Ammon's horn (tissue), 1 donor: ENCODE measurements at regions not wholly inside any gene's neighbourhood (a gene's known extent, or its start where the extent isn't known, plus 50 kb on each side); places are given as distances from the start of the nearest gene placed in this dataset.
"Not testable (repeated sequence)": the region's sequence is repeated elsewhere in the genome, so short reads cannot be mapped to it uniquely, and the experiment has no call there.

Experiments
- DNase-seq: peaks from one replicate; pipeline ENCODE4 v3.0.0-alpha.2; 2016; ENCODE audit warnings: low spot score

DNA sequence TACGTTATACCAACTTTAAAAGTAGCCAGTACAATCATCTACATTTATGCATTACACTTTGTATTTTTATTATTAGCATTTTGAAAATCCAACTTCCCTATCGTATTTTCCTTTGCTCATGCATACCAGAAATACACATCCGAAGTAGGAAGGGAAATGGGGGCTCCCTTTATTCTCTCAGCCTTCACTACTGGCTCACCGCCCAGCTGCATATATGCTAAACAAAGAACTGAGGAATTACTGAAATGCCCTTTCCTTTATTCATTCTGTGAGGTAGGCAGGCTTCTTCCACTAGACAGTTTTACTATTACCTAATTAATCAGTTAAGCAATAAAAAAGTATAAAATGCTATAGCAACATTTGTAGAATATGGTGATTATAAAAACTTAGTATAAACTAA lies 291.6 kb downstream of the KLF12 start:
- DNase-seq: no peak

- no peak for DNase-seq
These were observed 292.0 kb downstream of the KLF12 start for GRCh38 chr13:73842184-73842583.

DNA sequence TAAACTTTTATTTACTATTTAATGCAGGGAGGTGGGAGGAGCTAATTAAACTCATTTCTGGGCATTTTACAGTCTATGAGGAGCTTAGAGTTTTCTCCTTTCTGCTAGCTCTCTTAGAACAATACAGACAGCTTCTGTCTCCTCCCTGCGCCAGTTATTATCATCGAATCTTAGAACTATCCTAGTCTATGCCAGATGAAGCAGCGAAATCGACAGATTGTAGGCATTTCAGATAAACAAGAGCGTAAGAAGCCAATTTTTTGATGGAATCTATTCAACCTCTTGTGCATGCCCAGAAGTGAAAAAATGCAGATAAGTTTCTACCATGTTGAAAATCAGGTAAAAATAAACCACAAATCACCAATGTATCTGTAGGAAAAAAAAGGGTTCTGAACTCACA lies 297.1 kb downstream of the KLF12 start:
- peak; percentile 38 for DNase-seq

- peak; percentile 38 for DNase-seq
These were observed 299.0 kb downstream of the KLF12 start for GRCh38 chr13:73835138-73835721.

DNA sequence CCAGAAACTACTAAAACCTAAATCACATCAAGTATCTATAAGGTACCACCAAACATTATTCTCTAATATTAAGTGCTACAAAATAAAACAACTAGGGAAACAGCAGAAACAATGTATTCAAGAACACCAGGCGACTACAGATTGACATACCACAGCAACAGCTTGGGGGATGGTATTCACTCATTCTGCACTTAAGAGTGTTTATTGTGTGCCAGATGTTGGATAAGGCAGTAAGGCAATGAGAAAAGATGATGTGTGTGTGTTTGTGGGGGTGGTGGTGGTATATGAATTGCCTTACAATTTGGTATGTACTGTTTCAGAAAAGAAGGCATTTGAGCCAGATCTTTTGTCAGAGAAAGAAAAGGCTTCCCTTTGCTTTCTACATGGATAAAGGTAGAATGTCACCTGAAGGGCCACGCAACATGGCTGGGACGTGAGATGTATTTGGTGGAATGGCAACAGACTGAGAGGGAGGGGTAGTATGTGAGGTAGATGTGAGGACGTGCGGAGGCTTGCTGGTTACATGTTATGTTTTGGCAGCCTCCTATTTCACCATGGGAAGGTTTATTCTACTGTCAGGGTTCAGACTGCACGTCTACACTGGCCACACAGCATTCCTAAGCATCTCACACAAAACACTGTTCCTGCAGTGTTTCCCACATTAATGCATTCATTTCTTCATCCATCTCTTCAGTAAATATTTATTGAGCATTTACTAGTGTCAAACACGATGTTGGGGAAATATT lies 300.7 kb downstream of the KLF12 start:
- DNase-seq: no peak

DNA sequence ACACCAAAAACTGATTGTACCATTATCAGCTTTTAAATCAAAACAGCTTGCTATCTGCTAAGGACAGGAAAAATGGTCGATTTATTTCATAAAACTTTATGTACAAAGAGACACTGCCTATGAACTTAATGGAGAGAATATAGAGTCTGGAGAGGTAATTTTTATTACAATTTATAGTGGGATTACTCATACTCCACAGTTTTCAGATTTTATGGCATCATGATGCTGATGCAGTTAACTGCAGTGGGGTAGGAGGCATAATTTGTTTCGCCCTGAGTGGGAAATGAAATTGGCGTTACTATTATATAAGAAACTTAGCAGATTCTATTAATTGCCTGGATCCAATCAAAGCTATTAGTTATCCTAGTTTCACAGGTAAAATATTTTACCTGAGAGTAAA lies 301.4 kb downstream of the KLF12 start:
- DNase-seq: no peak

DNA sequence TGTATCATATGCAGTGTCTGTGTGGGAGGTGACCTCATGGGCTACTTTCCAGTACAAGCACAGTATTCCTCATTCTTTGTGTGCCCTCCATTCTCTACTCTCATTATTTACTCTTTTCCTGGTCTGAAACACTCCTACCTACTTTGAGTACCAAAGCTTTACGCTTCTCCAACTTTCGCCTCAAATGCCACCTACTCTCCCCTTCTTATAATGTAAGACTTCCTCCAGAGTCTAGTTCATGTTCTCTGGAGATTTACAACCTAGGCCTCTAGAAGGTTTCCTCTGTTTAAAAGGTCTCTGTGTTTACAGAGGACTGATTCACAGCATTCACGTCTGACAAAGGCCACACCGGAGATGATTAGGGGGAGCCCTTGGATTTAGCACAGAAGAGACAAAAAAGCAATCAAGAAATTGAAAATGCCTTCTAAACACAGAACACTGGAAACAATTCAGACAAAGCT lies 302.0 kb downstream of the KLF12 start:
- no peak for DNase-seq

- DNase-seq: no peak
These were observed 304.8 kb downstream of the KLF12 start for GRCh38 chr13:73829416-73829815.

DNA sequence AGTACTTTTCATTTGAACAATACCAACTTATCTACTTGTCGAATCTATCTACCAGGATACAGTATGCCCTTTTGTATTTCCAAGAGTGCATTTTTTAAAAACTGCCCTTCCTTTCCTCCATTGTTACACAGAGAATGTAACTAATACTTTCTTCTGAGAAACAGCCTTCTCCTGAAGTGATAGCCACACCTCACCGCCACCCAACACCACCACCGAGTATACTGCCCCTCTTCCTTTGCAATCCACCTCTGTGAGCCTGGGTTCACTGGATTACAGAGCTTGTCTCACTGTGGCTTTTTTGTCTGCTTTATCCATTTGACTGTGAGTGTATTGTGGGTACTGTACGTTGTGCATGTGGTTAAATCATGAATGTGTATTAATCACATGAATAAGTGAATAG lies 305.4 kb downstream of the KLF12 start:
- DNase-seq: no peak

- DNase-seq: no peak
These were observed 306.8 kb downstream of the KLF12 start for GRCh38 chr13:73827434-73827833.

DNA sequence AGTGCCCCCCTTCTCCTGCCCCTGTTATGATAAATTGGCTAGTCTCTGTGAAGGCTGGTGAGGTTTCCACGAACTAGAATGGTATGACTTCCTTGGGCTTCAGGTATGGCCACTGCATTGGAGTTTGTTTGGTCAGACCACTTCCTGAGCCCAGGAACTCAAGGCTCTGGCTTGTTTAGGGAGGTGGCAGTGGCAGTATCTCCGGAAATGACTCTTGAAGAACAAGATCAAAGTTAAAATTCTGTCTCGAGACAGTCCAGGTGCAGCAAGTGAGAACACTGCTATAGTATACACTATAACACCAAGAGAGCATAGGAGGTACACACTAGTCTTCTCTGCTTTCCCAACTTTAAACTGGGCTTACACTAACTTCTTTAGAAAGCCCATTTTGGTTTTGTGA lies 309.1 kb downstream of the KLF12 start:
- no peak for DNase-seq

DNA sequence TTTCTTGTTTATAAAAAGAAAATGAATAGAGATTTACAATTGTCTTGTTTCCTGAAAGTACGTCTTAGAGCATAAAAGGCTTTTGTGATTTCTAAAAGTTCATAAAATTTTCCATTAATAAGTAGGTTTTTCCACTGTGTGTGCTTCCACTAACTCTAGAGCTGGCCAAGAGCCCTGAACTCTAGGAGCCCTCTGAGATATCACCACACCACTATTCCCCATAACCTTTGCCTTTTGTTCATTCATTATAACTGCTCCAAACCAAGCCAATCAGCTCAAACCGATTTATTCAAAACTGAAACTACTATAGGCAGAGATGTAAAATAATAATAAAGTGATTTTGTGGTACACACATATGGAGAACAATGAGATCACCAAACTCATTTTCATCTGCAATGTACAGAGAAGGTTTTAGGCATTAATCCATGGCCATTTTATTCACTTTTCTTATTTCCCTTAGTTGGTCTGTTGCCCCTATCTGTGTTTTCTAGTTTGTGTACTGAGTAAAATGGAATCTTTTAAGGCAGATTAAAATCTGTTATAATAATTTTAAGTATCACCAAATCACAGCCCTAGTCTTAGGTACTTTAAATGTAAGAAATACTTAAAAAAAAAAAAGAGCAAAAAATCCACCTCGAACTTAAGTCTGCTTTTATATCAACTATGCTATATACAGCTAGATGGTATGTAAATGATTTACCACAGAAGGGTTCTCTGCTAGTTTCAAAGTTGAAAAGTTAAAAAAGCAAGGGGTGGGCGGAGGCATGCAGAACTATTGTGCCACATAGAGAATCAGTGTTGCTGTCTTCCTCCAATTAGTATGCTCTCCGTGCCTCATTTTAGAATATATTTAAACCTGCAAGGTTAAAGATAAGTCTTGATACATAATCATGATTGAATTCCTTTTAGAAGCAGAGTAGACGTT lies 311.3 kb downstream of the KLF12 start:
- DNase-seq: no peak

GRCh38 chr13:73820688-73821087 lies 313.5 kb downstream of the KLF12 start:
- no peak for DNase-seq

GRCh38 chr13:73820285-73820684 lies 313.9 kb downstream of the KLF12 start:
- DNase-seq: no peak

DNA sequence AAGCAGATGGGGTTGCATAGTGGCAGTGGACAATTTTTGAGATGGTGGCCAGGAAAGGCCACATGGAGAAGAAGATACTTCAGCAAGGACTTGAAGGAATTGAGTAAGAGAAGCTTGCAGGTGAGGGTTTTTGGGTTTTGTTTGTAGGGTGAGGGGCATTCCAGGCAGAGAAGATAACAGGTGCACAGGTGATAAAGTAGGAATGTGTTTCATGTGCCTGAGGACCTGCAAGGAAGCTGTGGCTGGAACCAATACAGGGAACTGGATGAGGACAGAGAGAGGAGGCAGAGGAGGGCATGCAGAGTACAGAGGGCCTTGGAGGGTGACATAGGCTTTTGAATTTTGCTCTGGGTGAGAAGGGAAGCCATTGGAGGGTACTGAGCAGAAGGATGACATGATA lies 314.5 kb downstream of the KLF12 start:
- no peak for DNase-seq

- DNase-seq: no peak
These were observed 317.5 kb downstream of the KLF12 start for GRCh38 chr13:73816702-73817101.

- no peak for DNase-seq
These were observed 318.4 kb downstream of the KLF12 start for GRCh38 chr13:73815796-73816195.

GRCh38 chr13:73810647-73811046 lies 323.6 kb downstream of the KLF12 start:
- DNase-seq: no peak

DNA sequence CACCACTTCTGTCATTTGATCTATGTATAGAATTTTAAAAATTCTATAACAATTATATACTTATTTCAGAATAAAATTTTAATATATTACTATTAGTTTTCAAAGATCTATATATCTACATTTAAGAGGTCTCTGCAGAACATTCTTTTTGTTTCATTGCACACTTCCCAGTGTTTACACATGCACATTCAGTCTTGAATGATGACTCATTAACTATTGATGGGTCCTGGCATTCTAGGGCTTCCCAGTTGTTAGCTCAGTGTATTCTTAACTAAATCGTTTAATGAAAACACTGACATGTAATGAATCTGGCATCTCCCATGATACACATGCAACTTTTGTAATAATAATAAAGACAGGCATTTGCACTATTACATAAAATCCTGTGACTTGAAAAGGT lies 324.6 kb downstream of the KLF12 start:
- no peak for DNase-seq

- no peak for DNase-seq
These were observed 325.9 kb downstream of the KLF12 start for GRCh38 chr13:73808318-73808717.

- DNase-seq: not testable (repeated sequence)
These were observed 328.8 kb downstream of the KLF12 start for GRCh38 chr13:73805326-73805958.

GRCh38 chr13:73803997-73804396 lies 330.2 kb downstream of the KLF12 start:
- no peak for DNase-seq
